HEK293T (cell line): ENCODE measurements at regions not wholly inside any gene's neighbourhood (a gene's known extent, or its start where the extent isn't known, plus 50 kb on each side); places are given as distances from the start of the nearest gene placed in this dataset.

ENCODE experiments used
- ARNT ChIP-seq: fragments of 450-650 bp; IDR thresholded peaks from 2 replicates; pipeline ENCODE4 v1.6.1; 2017; ENCODE audit warnings: mild to moderate bottlenecking
- BHLHE40 ChIP-seq: fragments of 450-650 bp; IDR thresholded peaks from 2 replicates; pipeline ENCODE4 v1.6.1; 2016; ENCODE audit warnings: mild to moderate bottlenecking, moderate library complexity, borderline replicate concordance
- ELF4 ChIP-seq: fragments of 450-650 bp; IDR thresholded peaks from 2 replicates; pipeline ENCODE4 v1.6.1; 2017; ENCODE audit warnings: antibody characterized with exemption
- FOXA1 ChIP-seq: fragments of 450-650 bp; IDR thresholded peaks from 2 replicates; pipeline ENCODE4 v1.6.1; 2016; ENCODE audit warnings: mild to moderate bottlenecking
- FOXM1 ChIP-seq: fragments of 450-650 bp; IDR thresholded peaks from 2 replicates; pipeline ENCODE4 v1.6.1; 2017; ENCODE audit warnings: mild to moderate bottlenecking, borderline replicate concordance
- LEF1 ChIP-seq: fragments of 450-650 bp; IDR thresholded peaks from 2 replicates; pipeline ENCODE4 v1.6.1; 2017; ENCODE audit warnings: mild to moderate bottlenecking, borderline replicate concordance
- NFRKB ChIP-seq: fragments of 450-650 bp; IDR thresholded peaks from 2 replicates; pipeline ENCODE4 v1.6.1; 2016; ENCODE audit warnings: mild to moderate bottlenecking, moderate library complexity
- SP1 ChIP-seq: fragments of 450-650 bp; IDR thresholded peaks from 2 replicates; pipeline ENCODE4 v1.6.1; 2017
- SUZ12 ChIP-seq: fragments of 450-650 bp; IDR thresholded peaks from 2 replicates; pipeline ENCODE4 v1.6.1; 2016; ENCODE audit warnings: mild to moderate bottlenecking
- TARDBP ChIP-seq: fragments of 450-650 bp; IDR thresholded peaks from 2 replicates; pipeline ENCODE4 v1.6.1; 2016
- ZNF384 ChIP-seq: fragments of 450-650 bp; IDR thresholded peaks from 2 replicates; pipeline ENCODE4 v1.6.1; 2016
- TF ChIP-seq, protein P1 (sequence below): fragments of 450-650 bp; IDR thresholded peaks from 2 replicates; pipeline ENCODE4 v1.6.1; 2016

DNA sequence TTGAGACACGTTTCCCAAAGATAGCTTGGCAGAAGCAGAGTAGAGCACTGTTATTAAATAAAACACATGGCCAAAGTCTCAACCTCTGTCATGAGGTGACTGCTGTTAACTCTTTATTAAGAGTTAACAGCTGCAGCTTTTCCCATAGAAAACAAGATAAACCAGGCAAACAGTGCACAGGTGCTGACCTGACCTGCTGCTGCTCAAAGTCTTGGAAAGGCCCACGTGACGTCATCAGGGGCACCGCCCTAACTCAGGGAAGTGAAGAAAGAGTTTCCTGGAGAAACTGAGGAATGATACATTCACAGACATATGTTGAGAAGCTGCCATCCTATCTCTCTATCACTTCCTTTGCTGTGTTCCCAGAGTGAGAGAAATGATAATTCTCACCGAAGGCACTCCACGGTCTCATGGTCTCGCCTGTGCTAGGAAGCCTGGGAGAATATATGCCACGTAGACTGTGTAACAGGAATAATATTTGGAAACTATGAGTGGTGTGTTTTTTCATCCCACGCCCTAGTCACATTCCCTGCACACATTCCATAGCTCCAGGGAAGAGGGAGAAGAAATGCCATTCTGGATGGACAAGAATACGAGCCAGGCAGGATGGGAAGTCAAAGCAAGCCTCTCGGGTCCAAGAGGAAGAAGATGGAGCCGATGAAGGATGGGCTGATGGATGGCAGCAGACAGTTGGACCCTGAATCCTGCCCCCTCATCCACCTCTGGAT lies 146.2 kb upstream of the NFE2L3 start:
- TF ChIP-seq SP1 (no peak), LEF1 (no peak), FOXM1 (no peak), NFRKB (no peak), SUZ12 (no peak), ARNT (no peak), ELF4 (no peak), ZNF384 (no peak), FOXA1 (no peak), TARDBP (no peak), BHLHE40 (no peak)
- TF ChIP-seq, protein P1, sequence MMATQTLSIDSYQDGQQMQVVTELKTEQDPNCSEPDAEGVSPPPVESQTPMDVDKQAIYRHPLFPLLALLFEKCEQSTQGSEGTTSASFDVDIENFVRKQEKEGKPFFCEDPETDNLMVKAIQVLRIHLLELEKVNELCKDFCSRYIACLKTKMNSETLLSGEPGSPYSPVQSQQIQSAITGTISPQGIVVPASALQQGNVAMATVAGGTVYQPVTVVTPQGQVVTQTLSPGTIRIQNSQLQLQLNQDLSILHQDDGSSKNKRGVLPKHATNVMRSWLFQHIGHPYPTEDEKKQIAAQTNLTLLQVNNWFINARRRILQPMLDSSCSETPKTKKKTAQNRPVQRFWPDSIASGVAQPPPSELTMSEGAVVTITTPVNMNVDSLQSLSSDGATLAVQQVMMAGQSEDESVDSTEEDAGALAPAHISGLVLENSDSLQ, result no peak
